GM10248 (cell line): ENCODE measurements at regions not wholly inside any gene's neighbourhood (a gene's known extent, or its start where the extent isn't known, plus 50 kb on each side); places are given as distances from the start of the nearest gene placed in this dataset.
"Not testable (repeated sequence)": the region's sequence is repeated elsewhere in the genome, so short reads cannot be mapped to it uniquely, and the experiment has no call there.

ENCODE experiments used
- CTCF ChIA-PET: fragments of 300-600 bp; sonication (Branson Sonifier 250); formaldehyde crosslinking; extraction: SDS; loops from one replicate; lab custom pipeline; 2021; ENCODE audit warnings: antibody characterized with exemption; lab: Yijun Ruan, JAX
- POLR2A ChIA-PET: fragments of 350-650 bp; sonication (Branson Sonifier 250); formaldehyde crosslinking; extraction: SDS; loops from one replicate; lab custom pipeline; 2020; ENCODE audit warnings: antibody characterized with exemption; lab: Yijun Ruan, JAX
- DNase-seq: peaks from one replicate; pipeline ENCODE4 v3.0.0; 2012; ENCODE audit errors: extremely low spot score
- TF ChIP-seq, protein P1 (sequence below): IDR thresholded peaks from 2 replicates; pipeline ENCODE4 v1.5.1; 2012; ENCODE audit warnings: mild to moderate bottlenecking, low read depth; ENCODE audit errors: extremely low read depth, missing control alignments, control extremely low read depth

DNA sequence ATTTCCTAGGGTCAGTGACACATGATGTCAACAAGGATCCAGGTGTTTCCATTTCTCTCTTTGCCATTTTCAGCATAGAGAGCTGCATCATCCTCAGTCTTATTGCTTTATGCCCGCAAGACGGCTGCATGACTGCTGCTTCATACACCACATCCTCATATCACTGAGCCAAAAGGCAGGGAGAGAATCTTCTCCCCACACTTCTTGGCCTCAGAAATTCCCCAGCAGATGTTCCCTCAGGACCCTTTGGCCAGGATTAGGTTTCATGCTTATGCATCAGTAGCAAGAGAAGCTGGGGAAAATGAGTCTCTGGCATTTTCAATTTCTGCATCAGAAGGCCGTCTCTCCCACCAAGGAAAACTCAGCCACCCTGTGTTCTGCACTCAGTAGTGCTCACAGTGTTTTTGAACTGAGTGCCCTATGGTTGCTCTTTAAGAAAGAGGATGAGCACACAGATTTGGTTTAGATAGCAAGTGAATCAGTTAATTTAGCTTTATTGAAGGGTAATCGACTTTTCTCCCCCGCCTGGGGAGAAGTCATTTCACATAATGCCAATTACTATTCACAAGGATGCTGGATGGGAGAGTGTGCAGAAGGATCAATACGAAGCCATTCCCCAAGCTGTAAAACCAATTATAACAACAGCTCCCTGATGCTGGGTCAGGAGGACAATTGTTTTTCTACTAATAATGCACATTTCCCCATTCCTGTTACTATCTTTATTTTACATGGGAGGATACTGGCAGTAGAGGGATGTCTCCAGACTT, 360.2 kb downstream of the HHIPL2 start:
- ChIA-PET CTCF (interaction anchor here (1.5 to 2.1 kb wide), 2 partner anchors 10 to 12 kb away, joined by 3 to 6 read pairs; no protein-coding TSS in a partner anchor), POLR2A (no interaction called here)
- TF ChIP-seq, protein P1, sequence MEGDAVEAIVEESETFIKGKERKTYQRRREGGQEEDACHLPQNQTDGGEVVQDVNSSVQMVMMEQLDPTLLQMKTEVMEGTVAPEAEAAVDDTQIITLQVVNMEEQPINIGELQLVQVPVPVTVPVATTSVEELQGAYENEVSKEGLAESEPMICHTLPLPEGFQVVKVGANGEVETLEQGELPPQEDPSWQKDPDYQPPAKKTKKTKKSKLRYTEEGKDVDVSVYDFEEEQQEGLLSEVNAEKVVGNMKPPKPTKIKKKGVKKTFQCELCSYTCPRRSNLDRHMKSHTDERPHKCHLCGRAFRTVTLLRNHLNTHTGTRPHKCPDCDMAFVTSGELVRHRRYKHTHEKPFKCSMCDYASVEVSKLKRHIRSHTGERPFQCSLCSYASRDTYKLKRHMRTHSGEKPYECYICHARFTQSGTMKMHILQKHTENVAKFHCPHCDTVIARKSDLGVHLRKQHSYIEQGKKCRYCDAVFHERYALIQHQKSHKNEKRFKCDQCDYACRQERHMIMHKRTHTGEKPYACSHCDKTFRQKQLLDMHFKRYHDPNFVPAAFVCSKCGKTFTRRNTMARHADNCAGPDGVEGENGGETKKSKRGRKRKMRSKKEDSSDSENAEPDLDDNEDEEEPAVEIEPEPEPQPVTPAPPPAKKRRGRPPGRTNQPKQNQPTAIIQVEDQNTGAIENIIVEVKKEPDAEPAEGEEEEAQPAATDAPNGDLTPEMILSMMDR, result no peak
- no peak for DNase-seq

DNA sequence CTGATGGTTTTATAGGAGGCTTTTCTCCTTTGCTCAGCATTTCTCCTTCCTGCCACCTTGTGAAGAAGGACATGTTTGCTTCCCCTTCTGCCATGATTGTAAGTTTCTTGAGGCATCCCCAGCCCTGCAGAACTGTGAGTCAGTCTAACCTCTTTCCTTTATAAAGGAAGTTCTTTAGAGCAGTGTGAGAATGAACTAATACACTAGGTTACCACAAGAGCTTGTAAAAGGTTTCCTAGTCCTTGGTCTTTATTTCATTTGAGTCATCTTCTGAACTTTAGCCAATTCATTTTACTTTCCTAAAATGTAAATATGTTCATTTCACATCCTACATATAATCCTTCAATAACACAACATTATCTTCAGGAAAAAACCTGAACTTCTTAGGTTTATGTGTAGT, 365.3 kb downstream of the HHIPL2 start:
- ChIA-PET CTCF (no interaction called here), POLR2A (no interaction called here)
- DNase-seq, result no peak
- TF ChIP-seq, protein P1, result no peak

DNA sequence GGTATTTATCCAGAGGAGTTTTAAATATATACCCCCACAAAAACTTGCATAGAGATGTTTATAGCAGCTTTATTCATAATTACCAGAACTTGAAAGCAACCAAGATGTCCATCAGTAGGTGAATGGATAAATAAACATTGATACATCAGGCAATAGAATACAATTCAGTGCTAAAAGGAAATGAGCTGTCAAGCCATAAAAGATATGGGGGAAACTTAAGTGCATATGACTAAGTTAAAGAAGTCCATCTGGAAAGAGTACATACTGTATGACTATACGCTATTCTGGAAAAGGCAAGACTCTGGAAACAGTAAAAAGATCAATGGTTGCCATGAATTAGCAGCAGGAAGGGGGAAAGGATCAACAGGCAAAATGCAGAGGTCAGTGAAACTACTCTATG, 366.7 kb downstream of the HHIPL2 start:
- POLR2A ChIA-PET, result no interaction called here
- CTCF ChIA-PET, result no interaction called here
- TF ChIP-seq, protein P1, result no peak
- no peak for DNase-seq

DNA sequence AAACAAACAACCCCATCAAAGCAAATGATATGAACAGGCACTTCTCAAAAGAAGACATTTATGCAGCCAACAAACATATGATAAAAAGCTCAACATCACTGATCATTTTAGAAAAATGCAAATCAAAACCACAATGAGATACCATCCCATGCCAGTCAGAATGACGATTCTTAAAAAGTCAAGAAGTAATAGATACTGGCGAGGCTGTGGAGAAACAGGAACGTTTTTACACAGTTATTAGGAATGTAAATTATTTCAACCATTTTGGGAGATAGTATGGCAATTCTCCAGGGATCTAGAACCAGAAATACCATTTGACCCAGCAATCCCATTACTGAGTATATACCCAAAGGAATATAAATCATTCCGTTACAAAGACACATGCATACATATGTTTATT, 370.4 kb downstream of the HHIPL2 start:
- DNase-seq, POLR2A ChIA-PET, CTCF ChIA-PET: not testable (repeated sequence)

DNA sequence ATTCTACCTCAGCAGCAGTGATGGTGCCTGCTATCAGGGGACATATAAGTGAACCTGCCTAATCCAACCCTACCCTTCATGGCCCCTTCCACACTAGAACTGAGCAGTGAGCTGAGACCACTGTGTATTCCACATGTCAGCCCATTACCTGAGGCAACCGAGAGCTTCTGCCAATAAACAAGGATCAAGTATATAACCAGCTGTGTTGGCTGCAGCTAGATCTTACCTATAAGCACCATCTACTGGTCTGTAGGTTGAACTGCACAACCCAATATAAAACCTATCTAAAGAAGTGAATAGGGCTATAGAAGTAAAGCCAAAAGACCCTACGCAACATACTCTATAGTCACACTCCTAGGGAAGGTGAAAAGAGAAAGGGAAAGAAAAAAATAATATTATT, 376.9 kb downstream of the HHIPL2 start:
- POLR2A ChIA-PET, result no interaction called here
- TF ChIP-seq, protein P1, result peak; percentile 57
- peak; percentile 33 for DNase-seq
- CTCF ChIA-PET, result interaction anchor here (0.6 to 2.7 kb wide), 18 partner anchors 8 to 1361 kb away, joined by 3 to 10 read pairs (median 4); no protein-coding TSS in a partner anchor

DNA sequence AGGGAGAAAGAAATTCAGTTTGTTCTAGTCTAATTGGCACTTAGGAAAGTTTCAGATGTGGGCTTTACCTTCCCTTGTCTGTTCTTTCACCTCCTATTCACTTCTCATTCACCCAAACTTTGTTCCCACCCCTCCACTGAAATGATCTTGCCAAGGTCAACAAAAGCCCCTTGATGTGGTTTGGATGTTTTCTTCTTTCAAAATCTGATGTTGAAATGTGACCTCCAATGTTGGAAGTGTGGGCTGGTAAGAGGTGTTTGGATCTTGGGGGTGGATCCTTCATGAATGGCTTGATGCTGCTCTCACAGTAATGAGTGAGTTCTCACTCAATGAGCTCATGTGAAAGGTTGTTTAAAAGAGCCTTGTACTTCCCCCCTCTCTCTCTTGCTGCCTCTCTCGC, 379.3 kb downstream of the HHIPL2 start:
- no peak for DNase-seq
- ChIA-PET POLR2A (no interaction called here), CTCF (interaction anchor here (1.5 kb wide), 1 partner anchor 73 kb away, joined by 3 read pairs; no protein-coding TSS in a partner anchor)

More for the DNA sequence above, 379.3 kb downstream of the HHIPL2 start:
- TF ChIP-seq, protein P1, result no peak
